ENCODE measurements at regions not wholly inside any gene's neighbourhood (a gene's known extent, or its start where the extent isn't known, plus 50 kb on each side); places are given as distances from the start of the nearest gene placed in this dataset.

DNA sequence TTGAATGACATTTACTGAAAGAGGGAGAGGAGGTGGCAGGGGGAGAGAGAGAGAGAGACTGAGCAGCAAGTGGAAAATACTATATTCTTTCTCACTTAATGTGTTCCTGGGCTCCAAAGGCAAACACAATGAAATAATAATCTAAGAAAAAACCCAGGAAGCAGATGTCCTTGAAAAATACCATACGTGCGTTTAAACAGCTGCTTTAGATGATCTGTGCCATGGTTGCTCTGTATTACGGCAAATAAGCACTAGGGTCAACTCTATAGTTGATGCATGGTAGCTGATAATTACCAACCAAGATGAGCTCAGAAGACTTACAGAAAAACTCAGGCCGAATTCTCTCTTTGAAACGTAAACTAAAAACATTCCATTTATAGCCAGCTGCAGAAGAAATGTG lies 410.3 kb upstream of the TBL1XR1 start:
- TF ChIP-seq CTCF (IDR thresholded peaks at IDR 0.05) (no peak), POLR2A (IDR thresholded peaks at IDR 0.05) (no peak)
- no peak for DNase-seq
- WGBS, 2 donors: 81 to 92% methylated on average over 5 of the region's 5 CpGs
- Histone ChIP-seq H3K4me1 (peaks cover 34 to 37% of the 10 kb centered on the region in 2 donors), H3K36me3 (no peaks in the 10 kb centered on the region), H3K9me3 (no peaks in the 10 kb centered on the region), H3K27me3 (no peaks in the 10 kb centered on the region), H3K4me3 (replicated peaks in 1 of 3) (no peak overlapping the region), H3K27ac (peak overlapping the region in 2 of 3 donors; percentile 21 to 60)
- intact Hi-C loops (cut with DNase I): no loop called here

DNA sequence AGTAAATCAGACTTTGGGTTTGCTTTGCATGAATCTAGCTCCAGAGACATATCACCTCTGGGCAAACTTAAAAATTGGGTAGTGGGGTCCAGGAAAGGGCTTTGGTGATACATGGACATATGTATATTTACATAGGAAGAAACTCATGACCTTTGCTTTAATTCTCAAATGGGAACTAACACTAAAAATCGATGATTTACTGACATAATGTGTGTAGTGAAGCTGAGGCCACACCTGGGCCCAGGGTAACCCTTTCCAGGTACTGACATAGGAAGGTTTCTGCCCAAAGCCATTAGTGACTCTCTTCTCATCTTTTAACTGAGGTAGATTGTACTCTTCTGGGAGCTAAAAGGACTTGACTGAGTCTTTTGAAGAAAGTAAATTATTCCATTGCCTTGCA lies 411.2 kb upstream of the TBL1XR1 start:
- intact Hi-C loops (cut with DNase I): no loop called here
- WGBS, 2 donors: 72 to 85% methylated on average over 1 of the region's 1 CpG
- no peak for TF ChIP-seq POLR2A (IDR thresholded peaks at IDR 0.05)
- TF ChIP-seq CTCF (IDR thresholded peaks at IDR 0.05): no peak
- no peak overlapping the region for H3K4me3 ChIP-seq (replicated peaks in 1 of 3)
- H3K4me1 ChIP-seq: peaks cover 25 to 29% of the 10 kb centered on the region in 2 donors
- H3K27me3 ChIP-seq: no peaks in the 10 kb centered on the region
- H3K27ac ChIP-seq: peak overlapping the region in 1 of 3 donors; percentile 60
- no peak for DNase-seq
- H3K36me3 ChIP-seq: no peaks in the 10 kb centered on the region
- no peaks in the 10 kb centered on the region for H3K9me3 ChIP-seq

GRCh38 chr3:177609613-177610012 lies 412.3 kb upstream of the TBL1XR1 start:
- Histone ChIP-seq H3K27me3 (no peaks in the 10 kb centered on the region), H3K4me3 (replicated peaks in 1 of 3) (no peak overlapping the region), H3K4me1 (peaks cover 24% of the 10 kb centered on the region in 2 donors), H3K27ac (peak overlapping the region in 1 of 3 donors; percentile 48), H3K9me3 (no peaks in the 10 kb centered on the region), H3K36me3 (no peaks in the 10 kb centered on the region)
- TF ChIP-seq POLR2A (IDR thresholded peaks at IDR 0.05) (no peak), CTCF (IDR thresholded peaks at IDR 0.05) (no peak)
- DNase-seq: no peak
- intact Hi-C loops (cut with DNase I): no loop called here

DNA sequence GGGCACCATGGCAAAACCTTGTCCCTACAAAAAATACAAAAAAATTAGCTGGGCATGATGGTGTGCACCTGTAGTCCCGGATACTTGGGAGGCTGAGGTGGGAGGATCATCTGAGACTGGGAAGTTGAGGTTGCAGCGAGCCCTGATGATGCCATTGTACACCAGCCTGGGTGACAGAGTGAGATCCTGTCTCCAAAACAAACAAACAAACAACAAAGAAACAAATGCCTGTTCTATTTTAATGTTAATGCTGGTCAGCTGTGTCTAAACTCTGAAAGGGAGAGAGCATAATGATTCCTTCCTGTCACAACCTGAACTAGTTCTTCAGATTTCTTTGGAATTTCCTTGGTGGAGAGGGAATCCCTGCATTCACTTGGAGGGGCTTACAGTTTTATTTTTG lies 413.0 kb upstream of the TBL1XR1 start:
- DNase-seq: no peak
- H3K9me3 ChIP-seq: no peaks in the 10 kb centered on the region
- H3K27ac ChIP-seq: peak overlapping the region in 2 of 3 donors; percentile 17 to 48
- intact Hi-C loops (cut with DNase I): no loop called here
- TF ChIP-seq CTCF (IDR thresholded peaks at IDR 0.05) (no peak), POLR2A (IDR thresholded peaks at IDR 0.05) (no peak)
- peaks cover 27 to 30% of the 10 kb centered on the region in 2 donors for H3K4me1 ChIP-seq
- WGBS, 2 donors: 61 to 71% methylated on average over 2 of the region's 2 CpGs
- no peaks in the 10 kb centered on the region for H3K36me3 ChIP-seq
- H3K27me3 ChIP-seq: no peaks in the 10 kb centered on the region
- no peak overlapping the region for H3K4me3 ChIP-seq (replicated peaks in 1 of 3)

DNA sequence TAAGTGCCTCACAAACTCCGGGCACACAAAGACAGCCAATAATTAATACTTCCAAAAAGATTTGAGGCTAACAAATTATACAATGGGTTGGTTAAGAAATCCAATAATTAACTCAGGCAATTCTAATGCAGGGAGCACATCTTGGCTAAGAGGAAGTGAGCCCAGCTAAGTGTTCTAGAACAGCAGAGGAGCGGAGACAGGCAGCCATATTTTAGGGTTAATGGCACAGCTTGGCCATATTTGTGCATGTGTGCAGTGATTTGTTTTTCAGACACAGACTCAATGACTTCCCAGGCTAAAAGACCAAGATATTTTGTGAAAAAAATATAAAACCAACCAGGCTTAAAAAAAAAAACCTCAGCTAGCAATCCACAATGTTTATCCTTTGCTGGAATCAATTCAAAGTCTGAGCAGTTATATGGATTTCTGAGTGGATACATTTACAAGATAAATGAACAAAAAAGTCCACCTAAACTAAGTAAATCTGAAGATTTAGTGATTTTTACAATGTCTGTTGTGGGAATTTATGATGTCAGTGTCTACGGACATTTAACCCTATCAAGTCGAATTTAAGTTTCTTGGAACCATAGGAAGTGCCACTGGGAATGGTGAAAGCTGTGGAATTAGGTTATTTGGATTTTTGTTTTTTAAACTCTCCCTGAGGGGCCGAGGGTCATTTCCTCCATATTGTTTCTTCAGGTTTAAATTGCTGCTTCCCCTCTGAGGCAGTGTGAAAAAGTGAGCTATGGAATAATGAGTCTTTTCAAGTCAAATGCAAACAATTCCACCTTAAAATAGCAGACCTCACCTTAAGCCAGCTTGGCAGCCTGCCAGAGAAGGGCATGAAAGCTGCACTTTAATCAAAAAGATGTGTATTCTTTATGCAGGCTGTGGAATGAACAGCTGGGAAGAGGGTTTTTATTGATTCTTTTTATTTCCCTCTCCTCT lies 413.7 kb upstream of the TBL1XR1 start:
- WGBS, 2 donors: 59 to 66% methylated on average over 5 of the region's 5 CpGs
- Histone ChIP-seq H3K36me3 (no peaks in the 10 kb centered on the region), H3K27ac (peak overlapping the region; percentile 17 to 48 (median 18)), H3K27me3 (no peaks in the 10 kb centered on the region), H3K9me3 (no peaks in the 10 kb centered on the region), H3K4me1 (peaks cover 27 to 37% of the 10 kb centered on the region in 2 donors), H3K4me3 (replicated peaks in 1 of 3) (no peak overlapping the region)
- DNase-seq: peak; percentile 83 to 86
- intact Hi-C loops (cut with DNase I): no loop called here
- TF ChIP-seq POLR2A (IDR thresholded peaks at IDR 0.05) (no peak), CTCF (IDR thresholded peaks at IDR 0.05) (no peak)

Data from thyroid gland (tissue), 4 donors.